Stimulated activated CD4-positive, alpha-beta T cell treated with anti-CD3 and anti-CD28 coated beads, TNF-alpha, amount 100 ng/mL, for 24 hours (primary cell): ENCODE measurements at regions not wholly inside any gene's neighbourhood (a gene's known extent, or its start where the extent isn't known, plus 50 kb on each side); places are given as distances from the start of the nearest gene placed in this dataset.
"Not testable (repeated sequence)": the region's sequence is repeated elsewhere in the genome, so short reads cannot be mapped to it uniquely, and the experiment has no call there.

ENCODE experiments used
- DNase-seq, 3 experiments: peaks; one replicate each; pipeline ENCODE4 v3.0.0-alpha.2; 2020; ENCODE audit warnings: low read depth in 3 of 3

DNA sequence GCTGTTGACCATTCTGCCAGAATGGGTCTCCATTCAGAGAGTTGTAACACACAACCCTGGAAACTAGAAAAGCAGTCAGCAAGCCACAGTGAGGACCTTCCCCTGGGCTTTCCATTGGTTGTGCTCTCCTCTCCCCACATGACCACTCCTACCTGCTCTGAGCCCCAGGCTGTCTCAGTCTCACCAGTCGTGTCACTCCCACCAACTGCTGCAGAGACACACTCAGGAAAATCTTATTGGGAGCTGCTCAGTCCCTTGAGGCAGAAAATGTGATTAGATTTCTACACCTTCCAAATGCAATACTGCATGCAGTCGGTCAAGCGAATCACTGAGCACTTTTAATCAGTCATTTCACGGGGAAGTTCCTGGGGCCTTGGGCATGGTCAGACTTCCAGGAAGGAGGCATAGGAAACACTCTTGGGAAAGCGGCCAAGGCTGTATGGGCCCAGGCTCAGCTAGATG lies 284.2 kb upstream of the NMUR2 start:
- no peak for DNase-seq

DNA sequence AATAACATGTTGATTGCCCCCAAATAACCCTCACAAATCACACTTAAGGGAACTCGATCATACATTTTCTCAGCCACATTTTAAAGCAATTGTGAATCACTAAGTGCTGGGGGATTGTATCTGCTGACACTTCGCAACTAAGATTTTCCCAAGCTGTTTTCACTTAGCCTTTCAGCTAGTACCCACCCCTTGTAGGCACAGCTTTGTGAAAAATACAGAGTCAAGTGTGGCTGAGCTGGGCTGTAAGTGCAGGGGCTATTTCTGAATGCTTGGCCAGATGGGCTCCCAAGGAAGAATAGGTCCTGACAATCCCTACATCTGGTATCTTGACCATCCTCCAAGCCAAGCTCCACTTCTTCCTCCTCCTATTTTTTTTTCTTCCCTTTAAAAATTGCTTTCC lies 289.2 kb upstream of the NMUR2 start:
- no peak for DNase-seq

- no peak for DNase-seq
Measured at GRCh38 chr5:152701305-152701949, 296.3 kb upstream of the NMUR2 start.

- no peak for DNase-seq
Measured at GRCh38 chr5:152704286-152704685, 299.2 kb upstream of the NMUR2 start.

DNA sequence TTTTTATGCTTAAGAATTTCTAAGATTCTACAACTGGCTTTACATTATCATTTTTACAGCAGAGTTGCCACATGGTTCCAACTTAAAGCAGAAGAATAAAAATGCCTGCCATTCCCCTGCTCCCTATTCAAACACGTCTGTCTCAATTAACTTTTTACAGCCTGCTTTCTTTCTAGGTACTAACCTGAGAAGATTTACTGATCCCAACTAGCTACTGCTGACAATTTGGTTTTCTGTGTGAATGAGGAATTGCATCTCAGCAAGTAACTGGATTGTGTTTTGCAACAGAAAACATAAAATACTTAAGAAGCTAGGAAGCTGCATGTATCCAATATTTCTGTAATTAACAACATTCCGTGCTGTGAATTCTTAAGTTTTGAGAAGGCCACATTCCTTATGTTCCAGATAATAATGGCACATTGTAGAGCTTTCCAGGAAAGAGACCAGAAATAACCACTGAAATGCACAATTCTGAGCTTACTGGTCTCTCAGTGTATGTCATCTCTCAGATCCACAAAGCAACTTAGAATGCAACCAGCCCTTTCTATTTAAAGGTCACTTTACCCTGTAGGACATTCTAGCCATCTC lies 306.8 kb upstream of the NMUR2 start:
- DNase-seq, result no peak

DNA sequence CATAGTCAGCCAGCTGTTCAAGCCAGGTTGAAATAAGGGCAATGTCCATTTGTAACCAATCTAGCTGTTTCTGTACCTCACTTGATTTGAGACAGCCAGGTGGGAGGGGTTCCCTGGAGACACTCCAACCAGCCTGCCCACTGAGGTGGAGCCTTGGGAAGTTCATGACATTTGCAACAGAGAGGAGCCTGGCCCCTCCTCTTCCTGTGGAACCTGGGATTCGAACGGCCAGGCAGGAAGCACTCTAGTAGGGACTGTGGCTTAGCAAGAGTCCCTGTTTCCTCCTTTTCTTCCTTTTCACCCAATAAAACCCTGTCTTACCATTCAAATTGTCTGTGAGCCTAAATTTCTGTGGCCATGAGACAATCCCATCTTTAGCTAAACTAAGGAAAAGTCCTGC lies 312.3 kb upstream of the NMUR2 start:
- DNase-seq, result no peak

DNA sequence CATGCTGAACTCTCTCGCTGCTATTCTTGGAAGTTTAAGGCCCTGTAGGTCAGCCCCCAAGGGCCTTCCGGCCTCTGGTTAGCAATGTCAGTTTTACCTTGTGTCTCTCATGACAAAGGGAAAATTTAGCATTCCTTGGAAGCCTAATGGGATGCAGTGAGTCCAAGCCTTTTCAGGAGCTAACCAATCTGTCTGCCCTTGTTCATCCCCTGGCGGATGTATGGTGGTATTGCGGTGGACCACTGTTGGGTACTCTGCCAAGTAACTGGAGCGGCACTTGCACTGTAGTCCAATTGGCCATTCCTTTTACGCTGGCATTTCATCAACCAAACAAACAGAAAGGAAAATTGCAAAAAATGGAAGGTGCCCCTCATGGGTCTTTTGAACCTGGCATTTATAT lies 318.4 kb upstream of the NMUR2 start:
- no peak for DNase-seq

- no peak for DNase-seq
Measured at GRCh38 chr5:152730176-152730575, 325.1 kb upstream of the NMUR2 start.

- no peak for DNase-seq
Measured at GRCh38 chr5:152736906-152737305, 331.8 kb upstream of the NMUR2 start.

DNA sequence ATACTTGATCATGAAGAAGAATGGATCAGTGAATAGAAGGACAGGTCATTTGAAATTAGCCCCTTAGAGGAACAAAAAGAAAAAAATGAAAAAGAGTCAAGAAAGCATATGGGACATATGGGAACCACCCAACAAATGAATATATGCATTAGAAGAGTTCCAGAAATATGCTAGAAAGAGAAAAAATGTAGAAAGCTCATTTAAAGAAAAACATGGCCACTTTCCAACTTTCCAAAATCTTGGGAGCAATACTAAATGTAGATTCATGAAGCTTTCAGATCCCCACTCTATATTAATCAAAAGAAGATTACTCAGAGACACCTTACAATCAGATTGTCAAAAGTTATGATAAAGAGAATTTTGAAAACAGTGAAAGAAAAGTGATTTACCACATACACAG lies 334.8 kb upstream of the NMUR2 start:
- no peak for DNase-seq

DNA sequence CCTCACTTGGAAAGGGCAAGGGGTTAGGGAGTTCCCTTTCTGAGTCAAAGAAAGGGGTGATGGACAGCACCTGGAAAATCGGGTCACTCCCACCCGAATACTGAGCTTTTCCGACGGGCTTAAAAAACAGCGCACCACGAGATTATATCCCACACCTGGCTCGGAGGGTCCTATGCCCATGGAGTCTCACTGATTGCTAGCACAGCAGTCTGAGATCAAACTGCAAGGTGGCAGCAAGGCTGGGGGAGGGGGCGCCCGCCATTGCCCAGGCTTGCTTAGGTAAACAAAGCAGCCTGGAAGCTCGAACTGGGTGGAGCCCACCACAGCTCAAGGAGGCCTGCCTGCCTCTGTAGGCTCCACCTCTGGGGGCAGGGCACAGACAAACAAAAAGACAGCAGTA lies 336.0 kb upstream of the NMUR2 start:
- not testable (repeated sequence) for DNase-seq

DNA sequence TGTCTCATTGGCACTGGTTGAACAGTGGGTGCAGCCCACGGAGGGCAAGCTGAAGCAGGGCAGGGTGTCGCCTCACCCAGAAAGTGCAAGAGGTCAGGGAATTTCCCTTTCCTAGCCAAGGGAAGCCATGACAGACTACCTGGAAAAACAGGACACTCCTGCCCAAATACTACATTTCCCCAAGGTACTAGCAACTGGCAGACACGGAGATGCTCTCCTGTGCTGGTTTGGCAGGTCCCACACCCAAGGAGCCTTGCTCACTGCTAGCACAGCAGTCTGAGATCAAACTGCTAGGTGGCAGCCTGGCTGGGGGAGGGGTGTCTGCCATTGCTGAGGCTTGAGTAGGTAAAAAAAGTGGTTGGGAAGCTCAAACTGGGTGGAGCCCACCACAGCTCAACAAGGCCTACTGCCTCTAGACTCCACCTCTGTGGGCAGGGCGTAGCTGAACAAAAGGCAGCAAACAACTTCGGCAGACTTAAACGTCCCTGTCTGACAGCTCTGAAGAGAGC lies 382.7 kb upstream of the NMUR2 start:
- not testable (repeated sequence) for DNase-seq

- DNase-seq, result no peak
Measured at GRCh38 chr5:152801886-152802285, 396.8 kb upstream of the NMUR2 start.

GRCh38 chr5:152804179-152804578 lies 399.1 kb upstream of the NMUR2 start:
- no peak for DNase-seq

- no peak for DNase-seq
Measured at GRCh38 chr5:152811988-152812387, 406.9 kb upstream of the NMUR2 start.

DNA sequence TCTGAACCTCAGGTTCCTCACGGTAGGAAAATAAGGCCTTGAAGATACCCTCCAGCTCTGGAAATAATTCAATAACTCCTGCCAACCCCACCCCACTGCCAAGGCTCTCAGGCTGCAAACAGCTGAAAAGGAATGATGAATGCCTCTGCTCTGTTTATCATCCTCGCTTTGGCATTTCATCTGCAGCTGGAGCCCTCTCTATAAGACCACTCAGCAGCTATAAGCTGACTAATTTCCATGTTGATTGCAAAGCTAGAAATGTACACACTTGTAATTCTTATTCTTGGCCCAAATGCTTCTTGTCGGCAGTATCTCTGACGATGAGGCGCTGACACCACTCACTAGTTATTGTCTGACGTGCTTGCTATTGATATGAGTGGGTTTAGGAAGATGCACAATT lies 408.4 kb upstream of the NMUR2 start:
- DNase-seq, result no peak

GRCh38 chr5:152819891-152820290 lies 414.8 kb upstream of the NMUR2 start:
- DNase-seq, result no peak

- no peak for DNase-seq
Measured at GRCh38 chr5:152824316-152824715, 419.2 kb upstream of the NMUR2 start.

GRCh38 chr5:152838241-152838786 lies 433.2 kb upstream of the NMUR2 start:
- no peak for DNase-seq

DNA sequence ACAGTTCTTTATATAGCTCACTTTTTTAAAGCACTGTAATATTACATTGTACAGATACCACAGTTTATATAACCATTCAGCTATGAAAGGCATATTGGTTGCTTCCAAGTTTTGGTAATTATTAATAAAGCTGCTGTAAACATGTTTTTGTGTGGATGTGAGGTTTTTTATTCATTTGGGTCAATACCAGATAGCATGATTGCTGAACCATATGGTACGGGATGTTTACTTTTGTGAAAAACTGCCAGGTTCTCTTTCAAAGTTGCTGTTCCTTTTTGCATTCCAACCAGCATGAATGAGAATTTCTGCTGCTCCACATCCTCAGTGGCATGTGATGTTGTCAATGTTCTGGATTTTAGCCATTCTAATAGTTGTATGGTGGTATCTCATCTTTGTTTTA lies 439.6 kb upstream of the NMUR2 start:
- no peak for DNase-seq

- no peak for DNase-seq
Measured at GRCh38 chr5:152853361-152853760, 448.3 kb upstream of the NMUR2 start.

DNA sequence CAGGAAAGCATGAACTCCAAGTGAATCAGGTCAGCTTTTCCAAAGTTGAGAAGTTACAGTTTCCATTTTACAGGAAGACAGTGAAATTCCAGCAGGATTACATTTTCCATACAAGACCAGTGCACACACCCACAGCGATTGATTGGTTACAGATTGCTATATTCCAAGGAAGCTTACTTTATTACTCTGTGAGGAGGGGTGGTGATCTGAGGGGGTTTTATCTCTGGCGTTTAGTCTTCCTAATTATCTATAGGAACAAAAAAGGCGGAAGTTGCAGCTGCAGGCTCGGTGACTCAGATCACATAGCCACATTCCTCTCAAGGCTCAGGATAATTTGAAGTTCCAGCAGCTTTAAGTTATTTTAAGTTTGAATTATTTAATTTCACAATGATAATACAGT lies 450.4 kb upstream of the NMUR2 start:
- DNase-seq, result no peak

GRCh38 chr5:152861231-152861630 lies 456.2 kb upstream of the NMUR2 start:
- no peak for DNase-seq
